Right forelimb (tissue), 1 donor: ENCODE measurements at regions not wholly inside any gene's neighbourhood (a gene's known extent, or its start where the extent isn't known, plus 50 kb on each side); places are given as distances from the start of the nearest gene placed in this dataset.

Experiments used
- DNase-seq: peaks from one replicate; pipeline ENCODE4 v3.0.0-alpha.2; 2018

- DNase-seq: no peak
These were observed 408.7 kb upstream of the NOVA1 start for GRCh38 chr14:27006570-27006969.

DNA sequence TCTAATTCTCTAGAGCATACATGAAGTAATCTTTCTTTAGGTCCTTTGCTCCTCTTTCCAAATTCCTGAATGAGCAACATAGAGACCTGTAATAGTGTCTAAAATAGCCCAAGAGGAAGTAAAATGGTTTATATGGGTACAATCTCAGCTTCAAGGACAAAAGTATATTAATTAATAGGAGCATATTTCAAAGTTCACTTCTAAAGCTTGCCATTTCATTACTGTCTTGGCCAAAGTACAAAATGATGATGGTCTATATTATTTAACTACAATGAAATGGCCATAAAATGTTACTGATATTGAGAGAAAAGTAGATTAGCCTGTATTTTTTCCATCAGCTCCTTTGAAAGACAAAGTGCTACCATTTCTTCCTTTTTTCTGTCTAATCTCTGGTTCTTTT lies 410.4 kb upstream of the NOVA1 start:
- DNase-seq: no peak

DNA sequence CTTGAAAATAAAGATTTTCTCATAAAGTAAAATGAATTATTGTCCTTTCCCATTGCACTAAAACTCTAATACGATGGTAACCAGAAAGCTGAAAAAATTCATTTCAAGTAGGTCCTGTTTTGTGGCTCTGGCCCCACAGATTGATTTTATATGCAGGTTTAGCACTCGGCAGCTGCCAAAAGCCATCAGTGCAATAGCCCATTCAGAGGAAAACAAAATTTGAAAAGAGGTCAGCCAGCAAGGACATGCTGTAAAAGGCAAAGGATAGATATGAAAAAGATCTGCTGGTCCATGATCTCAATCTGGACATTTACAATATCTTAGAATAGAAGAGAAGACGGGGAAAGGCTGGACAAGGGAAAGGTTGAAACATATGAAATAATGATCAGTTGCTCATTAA lies 414.8 kb upstream of the NOVA1 start:
- DNase-seq: no peak

DNA sequence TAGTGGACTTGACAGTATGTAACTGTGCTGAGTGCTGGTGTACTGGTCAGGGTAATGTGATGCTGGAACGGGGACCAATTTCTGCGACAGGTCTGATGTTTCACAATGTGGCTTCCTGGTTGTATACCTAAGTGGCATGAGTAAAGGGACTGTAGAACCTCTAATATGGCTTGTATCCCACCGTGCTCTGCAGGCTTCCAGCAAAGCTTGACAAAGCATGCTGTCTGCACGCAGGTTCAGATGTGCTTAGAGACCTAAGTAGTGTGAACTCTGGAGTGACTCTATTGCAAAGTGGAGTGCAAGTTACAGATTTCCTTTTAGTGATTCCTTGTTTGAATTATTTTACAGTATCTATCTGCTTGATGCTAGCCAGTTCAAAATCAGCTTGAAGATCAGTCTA lies 415.8 kb upstream of the NOVA1 start:
- DNase-seq: no peak

- no peak for DNase-seq
These were observed 417.2 kb upstream of the NOVA1 start for GRCh38 chr14:27015065-27015464.

DNA sequence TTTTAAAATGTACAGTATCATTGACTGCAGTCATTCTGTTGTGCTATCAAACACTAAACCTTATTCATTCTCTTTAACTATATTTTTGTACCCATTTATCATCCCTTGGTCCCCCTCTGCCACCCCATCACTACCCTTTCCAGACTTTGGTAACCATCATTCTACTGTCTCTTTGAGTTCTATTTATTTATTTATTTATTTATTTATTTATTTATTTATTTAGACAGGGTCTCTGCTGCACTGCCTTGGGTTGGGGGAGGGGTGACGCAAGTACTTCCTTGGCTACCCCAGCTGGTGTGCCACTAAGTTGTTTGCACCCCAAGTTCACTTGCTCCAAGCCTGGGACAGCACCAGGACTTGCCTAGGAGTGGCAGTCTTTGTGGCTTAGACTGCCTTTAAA lies 427.8 kb upstream of the NOVA1 start:
- no peak for DNase-seq

- DNase-seq: no peak
These were observed 428.3 kb upstream of the NOVA1 start for GRCh38 chr14:27026097-27026496.

GRCh38 chr14:27040552-27040951 lies 442.7 kb upstream of the NOVA1 start:
- DNase-seq: no peak

DNA sequence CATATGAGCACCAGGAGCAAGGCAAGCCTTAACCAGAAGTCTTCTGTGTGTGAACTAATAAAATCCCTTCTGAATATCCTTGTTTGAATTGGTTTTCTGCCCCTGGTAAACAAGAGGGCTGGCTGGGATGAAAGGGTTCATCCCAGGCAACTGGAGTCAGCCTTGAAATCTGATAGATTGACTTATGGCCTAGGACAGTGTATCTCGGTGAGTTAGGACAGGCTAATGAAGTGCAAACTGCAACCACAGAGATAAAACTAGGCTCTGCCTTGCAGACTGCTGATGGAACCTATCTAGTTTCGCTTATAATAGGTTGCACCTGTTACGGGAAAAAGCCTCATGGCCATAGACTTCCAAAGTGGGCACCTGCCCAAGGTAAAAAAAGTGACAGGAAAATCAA lies 451.9 kb upstream of the NOVA1 start:
- DNase-seq: no peak

GRCh38 chr14:27050208-27050607 lies 452.4 kb upstream of the NOVA1 start:
- no peak for DNase-seq

GRCh38 chr14:27056586-27056985 lies 458.8 kb upstream of the NOVA1 start:
- DNase-seq: peak; percentile 46

DNA sequence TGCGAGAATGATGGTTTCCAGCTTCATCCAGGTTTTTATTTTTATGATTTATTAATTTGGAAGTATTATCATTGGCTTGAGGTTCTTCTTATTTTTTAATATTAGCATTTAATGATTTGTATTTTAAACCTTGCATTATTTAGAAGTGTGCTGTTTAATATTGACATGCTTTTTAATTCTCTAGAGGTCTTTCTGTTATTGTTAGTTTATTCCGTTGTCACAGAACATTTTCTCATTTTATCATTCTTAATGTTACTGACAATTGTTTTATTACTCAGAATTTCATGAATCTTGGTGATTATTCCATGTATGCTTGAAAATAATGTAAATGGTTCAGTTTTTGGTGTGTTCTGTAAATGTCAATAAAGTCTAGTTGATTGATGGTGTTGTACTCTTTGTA lies 463.5 kb upstream of the NOVA1 start:
- DNase-seq: no peak

DNA sequence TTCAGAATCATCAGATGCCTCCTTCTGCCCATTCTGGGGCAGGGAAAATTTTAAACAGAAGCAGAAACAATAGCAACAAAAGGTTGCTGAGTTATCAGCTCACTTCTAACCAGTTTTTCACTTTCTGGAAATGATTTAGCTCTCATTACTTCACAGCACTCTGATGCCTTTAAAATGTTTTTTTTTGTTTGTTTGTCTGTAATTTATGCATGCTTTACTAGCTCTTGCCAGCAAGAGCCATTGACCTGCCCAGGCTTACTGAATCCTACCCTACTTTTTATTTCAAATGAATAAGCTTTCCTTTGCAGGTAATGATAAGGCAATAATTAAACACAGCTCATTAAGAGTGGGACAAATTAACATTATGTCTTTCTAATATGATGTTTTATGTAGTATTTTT lies 466.1 kb upstream of the NOVA1 start:
- no peak for DNase-seq

- DNase-seq: no peak
These were observed 468.1 kb upstream of the NOVA1 start for GRCh38 chr14:27065886-27066285.

DNA sequence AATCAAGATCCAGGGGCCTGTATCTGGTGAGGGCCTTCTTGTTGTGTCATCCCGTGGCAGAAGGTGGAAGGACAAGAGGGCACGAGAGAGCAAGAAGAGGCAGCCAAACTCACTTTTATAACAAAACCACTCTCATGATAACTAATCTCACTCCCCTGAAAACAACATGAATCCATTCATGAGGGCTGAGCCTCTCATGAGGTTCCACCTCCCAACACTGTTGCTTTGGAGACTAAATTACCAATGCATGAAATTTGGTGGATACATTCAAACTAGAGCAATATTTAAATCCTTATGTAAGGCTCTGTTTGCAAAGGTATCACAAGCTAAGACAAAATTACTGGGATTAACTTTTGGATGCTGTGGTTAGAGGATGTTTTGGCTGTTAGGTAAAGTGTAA lies 470.1 kb upstream of the NOVA1 start:
- no peak for DNase-seq

- no peak for DNase-seq
These were observed 474.8 kb upstream of the NOVA1 start for GRCh38 chr14:27072589-27072988.

GRCh38 chr14:27075503-27075902 lies 477.7 kb upstream of the NOVA1 start:
- no peak for DNase-seq

GRCh38 chr14:27077214-27077613 lies 479.4 kb upstream of the NOVA1 start:
- DNase-seq: no peak

DNA sequence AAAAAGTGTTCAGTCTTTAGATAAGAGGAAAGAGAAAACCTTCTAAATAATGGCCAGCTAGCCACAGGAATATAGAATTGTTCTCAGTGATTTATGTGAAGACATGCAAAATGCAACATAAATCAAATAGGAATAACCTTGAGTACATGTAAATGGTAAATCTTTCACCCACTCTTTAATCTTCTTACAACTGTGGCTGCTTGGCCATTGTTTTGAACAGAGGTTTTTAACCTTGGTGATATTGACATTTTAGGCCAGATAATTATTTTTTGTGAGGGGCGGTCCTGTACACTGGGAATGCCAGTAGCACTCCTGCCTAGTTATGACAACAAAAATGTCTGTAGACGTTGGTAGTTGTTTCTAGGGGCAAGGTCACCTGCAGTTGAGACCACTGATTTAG lies 479.9 kb upstream of the NOVA1 start:
- no peak for DNase-seq

- no peak for DNase-seq
These were observed 480.4 kb upstream of the NOVA1 start for GRCh38 chr14:27078191-27078590.

DNA sequence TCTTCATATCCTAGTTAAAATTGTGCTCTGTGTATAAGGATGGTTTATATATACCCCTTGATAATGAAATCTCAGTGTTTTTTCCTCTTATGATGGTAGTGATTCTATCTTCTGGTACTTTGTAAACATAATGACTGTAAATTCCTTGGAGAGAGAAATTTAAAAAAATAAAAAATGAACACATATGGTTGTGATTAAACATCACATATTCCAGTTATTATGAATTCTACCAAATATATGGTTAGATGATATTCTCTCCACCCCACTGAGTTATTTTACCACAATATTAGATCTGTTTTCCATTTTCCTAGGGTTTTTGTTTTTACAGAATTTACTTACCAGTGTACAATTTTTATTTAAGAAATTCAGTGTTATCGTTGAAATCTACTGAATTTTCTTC lies 481.9 kb upstream of the NOVA1 start:
- no peak for DNase-seq

DNA sequence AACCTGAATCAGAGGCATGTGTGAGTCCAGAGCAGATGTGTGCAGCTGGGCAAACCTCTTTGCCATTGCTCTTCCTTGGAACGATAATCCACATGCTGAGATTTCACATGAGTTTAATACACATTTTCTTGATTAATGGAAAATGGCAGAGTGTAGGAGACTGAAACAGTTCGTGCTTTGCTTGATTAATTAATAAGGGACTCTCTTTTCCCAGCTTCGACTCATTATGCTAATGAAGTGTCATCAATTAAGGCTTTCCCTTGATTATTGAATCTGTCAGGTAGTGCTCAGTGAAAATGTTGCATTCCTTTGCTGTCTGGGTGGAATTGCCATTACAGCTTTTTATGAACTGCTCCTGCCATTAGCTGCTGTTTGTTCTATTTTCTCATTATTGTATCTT lies 487.7 kb upstream of the NOVA1 start:
- no peak for DNase-seq

- DNase-seq: no peak
These were observed 492.9 kb upstream of the NOVA1 start for GRCh38 chr14:27090716-27091115.

GRCh38 chr14:27091973-27092372 lies 494.1 kb upstream of the NOVA1 start:
- DNase-seq: no peak

DNA sequence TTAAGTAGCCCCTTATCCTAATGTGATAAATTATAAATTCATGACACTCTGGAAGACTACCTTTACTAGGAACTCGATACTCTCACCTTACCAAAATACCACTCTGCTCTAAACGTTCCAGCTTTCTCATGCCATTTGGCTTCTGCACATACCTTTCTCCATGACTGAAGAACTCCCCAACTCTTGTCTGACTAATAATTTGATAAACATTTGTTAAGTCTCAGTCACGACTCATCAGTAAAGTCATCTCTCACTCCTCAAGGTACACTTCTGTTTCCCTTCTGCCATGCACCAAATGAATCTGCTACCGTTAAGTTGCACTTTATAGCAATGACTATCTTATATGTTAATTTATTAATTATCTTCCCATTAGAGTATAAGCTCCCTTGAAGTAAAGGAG lies 498.3 kb upstream of the NOVA1 start:
- DNase-seq: no peak

DNA sequence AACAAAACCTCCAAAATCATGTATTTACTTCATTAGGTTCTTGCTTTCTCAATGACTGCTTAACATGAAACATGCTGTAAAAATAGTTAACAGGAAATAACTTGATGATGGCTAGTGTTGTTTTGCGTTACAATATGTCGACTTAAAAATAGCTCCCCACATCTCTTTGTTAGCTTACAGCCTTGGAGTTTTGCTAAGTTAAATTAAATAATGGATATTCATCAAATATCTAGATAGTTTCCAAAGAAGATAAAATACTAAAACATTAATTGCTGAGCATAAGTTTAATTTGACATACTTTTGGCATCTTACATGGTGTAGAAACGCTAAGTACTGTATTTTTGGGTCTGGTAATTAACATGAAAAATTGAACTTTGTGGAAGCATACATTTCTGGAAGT lies 500.6 kb upstream of the NOVA1 start:
- no peak for DNase-seq
